K562 (cell line): ENCODE measurements at regions not wholly inside any gene's neighbourhood (a gene's known extent, or its start where the extent isn't known, plus 50 kb on each side); places are given as distances from the start of the nearest gene placed in this dataset.

ENCODE experiments used
- ARNT ChIP-seq, 2 experiments: fragments of 450-650 bp; IDR thresholded peaks; 2 replicates each; pipeline ENCODE4 v1.6.1; 2016; ENCODE audit warnings: mild to moderate bottlenecking in 1 of 2
- CAMTA2 ChIP-seq: fragments of 250-450 bp; sonication (Bioruptor Pico); conservative IDR thresholded peaks from 2 replicates; pipeline ENCODE4 v1.5.1; 2022
- CREB1 ChIP-seq, 2 experiments: sonication (generic) in 1 of 2; formaldehyde crosslinking in 1 of 2; IDR thresholded peaks; 2 replicates each; pipeline versions ENCODE4 v1.6.1 to v1.8.0; 2012 to 2022; ENCODE audit warnings: inconsistent platforms in 1 of 2, mild to moderate bottlenecking in 1 of 2, missing genetic modification reagents in 1 of 2, moderate library complexity in 1 of 2
- EHMT2 ChIP-seq: fragments of 450-650 bp; IDR thresholded peaks from 2 replicates; pipeline ENCODE4 v1.6.1; 2018; ENCODE audit warnings: antibody characterized with exemption
- ESRRA ChIP-seq: fragments of 450-650 bp; IDR thresholded peaks from 2 replicates; pipeline ENCODE4 v1.6.1; 2014; ENCODE audit warnings: low read depth, mild to moderate bottlenecking, moderate library complexity, borderline replicate concordance
- FUS ChIP-seq: fragments of 200-400 bp; formaldehyde crosslinking; optimal IDR thresholded peaks from 2 replicates; pipeline ENCODE3; 2017; ENCODE audit warnings: low read depth, low read length
- KHSRP ChIP-seq: fragments of 450-650 bp; IDR thresholded peaks from 2 replicates; pipeline ENCODE4 v1.6.1; 2017
- LARP7 ChIP-seq: fragments of 450-650 bp; IDR thresholded peaks from 2 replicates; pipeline ENCODE4 v1.6.1; 2016
- PHF21A ChIP-seq: fragments of 450-650 bp; IDR thresholded peaks from 2 replicates; pipeline ENCODE4 v1.6.1; 2017; ENCODE audit warnings: low read depth, borderline replicate concordance
- POLR2H ChIP-seq: IDR thresholded peaks from 2 replicates; pipeline ENCODE4 v1.6.1; 2016; ENCODE audit warnings: missing genetic modification characterization, low read depth, mild to moderate bottlenecking, control low read depth, missing compliant biosample characterization, moderate library complexity
- RBBP5 ChIP-seq: fragments of 200-600 bp; sonication (generic); IDR thresholded peaks from 2 replicates; pipeline ENCODE4 v1.6.1; 2012; ENCODE audit warnings: borderline replicate concordance, mild to moderate bottlenecking, low read length, control low read depth, inconsistent platforms; ENCODE audit not compliant: insufficient read depth, poor library complexity, severe bottlenecking
- RCOR1 ChIP-seq, 2 experiments: IDR thresholded peaks; 2 replicates each; pipeline ENCODE4 v1.6.1; 2012; ENCODE audit warnings: low read depth in 2 of 2, low read length in 2 of 2, borderline replicate concordance in 1 of 2, improper control_type of control experiment in 1 of 2
- SRSF9 ChIP-seq: fragments of 200-400 bp; formaldehyde crosslinking; IDR thresholded peaks from 2 replicates; pipeline ENCODE4 v1.6.1; 2017; ENCODE audit warnings: low read depth, low read length, borderline replicate concordance
- TCF7L2 ChIP-seq: fragments of 150-350 bp; IDR thresholded peaks from 2 replicates; pipeline ENCODE4 v1.6.1; 2016; ENCODE audit warnings: low read depth, mild to moderate bottlenecking, low read length, moderate library complexity
- ZNF282 ChIP-seq: sonication (generic); formaldehyde crosslinking; IDR thresholded peaks from 2 replicates; pipeline ENCODE4 v1.8.1; 2023; ENCODE audit warnings: missing genetic modification reagents
- ZNF436 ChIP-seq: fragments of 250-450, 450-650 bp; sonication (Bioruptor Pico); formaldehyde crosslinking; IDR thresholded peaks from 2 replicates; pipeline ENCODE4 v1.7.0; 2020; ENCODE audit warnings: mild to moderate bottlenecking
- ZNF766 ChIP-seq: fragments of 200-800 bp; sonication (Bioruptor generic); conservative IDR thresholded peaks from 2 replicates; pipeline ENCODE4 v1.6.1; 2016; ENCODE audit warnings: missing genetic modification characterization, missing compliant biosample characterization
- TF ChIP-seq, protein P1 (sequence below), 2 experiments: fragments of 450-650 bp in 1 of 2; IDR thresholded peaks; 2 replicates each; pipeline ENCODE4 v1.6.1; 2011 to 2017; ENCODE audit warnings: low read depth in 2 of 2, antibody characterized with exemption in 1 of 2, borderline replicate concordance in 1 of 2, low read length in 1 of 2, mild to moderate bottlenecking in 1 of 2, mixed read lengths in 1 of 2; ENCODE audit not compliant: control insufficient read depth in 1 of 2
- TF ChIP-seq, protein P2 (sequence below): fragments of 250-450 bp; sonication (Bioruptor Pico); IDR thresholded peaks from 2 replicates; pipeline ENCODE4 v1.8.0; 2022; ENCODE audit warnings: moderate library complexity, mild to moderate bottlenecking, inconsistent platforms
- TF ChIP-seq, protein P3 (sequence below): fragments of 450-650 bp; formaldehyde crosslinking; IDR thresholded peaks from 2 replicates; pipeline ENCODE4 v1.4.0; 2020; ENCODE audit warnings: mild to moderate bottlenecking
- TF ChIP-seq, protein P4 (sequence below): fragments of 450-650 bp; IDR thresholded peaks from 2 replicates; pipeline ENCODE4 v1.6.1; 2016; ENCODE audit warnings: mild to moderate bottlenecking

DNA sequence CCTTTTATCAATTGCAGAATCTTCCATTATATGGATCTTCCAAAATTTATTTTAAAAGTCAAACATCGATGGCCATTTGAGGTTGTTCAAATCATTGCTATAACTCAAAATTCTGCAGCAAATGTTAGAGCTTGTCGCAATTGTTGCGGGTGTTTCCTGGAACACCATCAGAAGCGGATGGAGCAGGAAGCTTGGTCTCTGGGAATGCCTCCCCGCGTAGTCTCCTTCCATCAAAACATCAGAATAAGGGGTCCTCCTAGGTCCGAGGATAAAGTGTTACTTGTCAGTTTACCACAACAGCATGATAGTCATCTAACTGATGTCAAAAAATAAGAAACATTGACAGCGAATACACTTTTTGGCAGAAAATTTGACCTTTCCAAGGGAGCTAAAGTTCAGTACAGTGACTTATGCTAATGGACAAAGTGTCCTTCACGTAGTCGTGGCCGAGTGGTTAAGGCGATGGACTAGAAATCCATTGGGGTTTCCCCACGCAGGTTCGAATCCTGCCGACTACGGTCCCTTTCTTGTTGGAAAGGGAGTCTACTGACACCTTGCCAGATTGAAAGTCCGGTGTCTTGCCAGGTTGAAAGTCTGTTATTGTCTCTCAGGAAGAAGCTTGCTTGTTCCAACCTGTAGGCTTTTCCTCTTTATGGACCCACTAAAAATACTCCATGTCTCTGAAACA lies 59.0 kb upstream of the ZNF184 start (continued):
- peak; percentile 67; the same call in 1 of the 2 replicates for TF ChIP-seq PHF21A
- peak; percentile 98 for TF ChIP-seq ESRRA
- TF ChIP-seq TCF7L2, result no peak
- peak; percentile 99 for TF ChIP-seq POLR2H (tag)
- no peak for TF ChIP-seq SRSF9
- no peak for TF ChIP-seq CAMTA2 (CRISPR knock-in tag)
- TF ChIP-seq ZNF282, result no peak
- no peak for TF ChIP-seq LARP7
- no peak for TF ChIP-seq FUS
- peak in 1 of 2 experiments; percentile 85; a peak in 1 of 4 replicates for TF ChIP-seq RCOR1 (IDR thresholded peaks at IDR 0.05; ENCODE audit: borderline replicate concordance in 1 of 2, low read depth in 2 of 2, low read length in 2 of 2)
- TF ChIP-seq ZNF436, result no peak
- TF ChIP-seq, protein P1, sequence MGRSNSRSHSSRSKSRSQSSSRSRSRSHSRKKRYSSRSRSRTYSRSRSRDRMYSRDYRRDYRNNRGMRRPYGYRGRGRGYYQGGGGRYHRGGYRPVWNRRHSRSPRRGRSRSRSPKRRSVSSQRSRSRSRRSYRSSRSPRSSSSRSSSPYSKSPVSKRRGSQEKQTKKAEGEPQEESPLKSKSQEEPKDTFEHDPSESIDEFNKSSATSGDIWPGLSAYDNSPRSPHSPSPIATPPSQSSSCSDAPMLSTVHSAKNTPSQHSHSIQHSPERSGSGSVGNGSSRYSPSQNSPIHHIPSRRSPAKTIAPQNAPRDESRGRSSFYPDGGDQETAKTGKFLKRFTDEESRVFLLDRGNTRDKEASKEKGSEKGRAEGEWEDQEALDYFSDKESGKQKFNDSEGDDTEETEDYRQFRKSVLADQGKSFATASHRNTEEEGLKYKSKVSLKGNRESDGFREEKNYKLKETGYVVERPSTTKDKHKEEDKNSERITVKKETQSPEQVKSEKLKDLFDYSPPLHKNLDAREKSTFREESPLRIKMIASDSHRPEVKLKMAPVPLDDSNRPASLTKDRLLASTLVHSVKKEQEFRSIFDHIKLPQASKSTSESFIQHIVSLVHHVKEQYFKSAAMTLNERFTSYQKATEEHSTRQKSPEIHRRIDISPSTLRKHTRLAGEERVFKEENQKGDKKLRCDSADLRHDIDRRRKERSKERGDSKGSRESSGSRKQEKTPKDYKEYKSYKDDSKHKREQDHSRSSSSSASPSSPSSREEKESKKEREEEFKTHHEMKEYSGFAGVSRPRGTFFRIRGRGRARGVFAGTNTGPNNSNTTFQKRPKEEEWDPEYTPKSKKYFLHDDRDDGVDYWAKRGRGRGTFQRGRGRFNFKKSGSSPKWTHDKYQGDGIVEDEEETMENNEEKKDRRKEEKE (IDR thresholded peaks at IDR 0.05; ENCODE audit: borderline replicate concordance in 1 of 2, control insufficient read depth in 1 of 2, low read depth in 2 of 2, low read length in 1 of 2), result 0 out of 4 replicates have a peak, but pooled peaks of 1 of the 2 experiments have one; percentile 66
- TF ChIP-seq ARNT (IDR thresholded peaks at IDR 0.05), result peak in 1 of 2 experiments; percentile 64; a peak in 1 of 4 replicates
- peak; percentile 58; the same call in 1 of the 2 replicates for TF ChIP-seq ZNF766
- no peak for TF ChIP-seq RBBP5
- TF ChIP-seq EHMT2, result peak; percentile 57; the same call in 1 of the 2 replicates
- TF ChIP-seq CREB1 (IDR thresholded peaks at IDR 0.05), result peak; percentile 19; the same call in 1 of the 2 replicates
- no peak for TF ChIP-seq CREB1 (CRISPR knock-in tag; IDR thresholded peaks at IDR 0.05)
- TF ChIP-seq, protein P2, sequence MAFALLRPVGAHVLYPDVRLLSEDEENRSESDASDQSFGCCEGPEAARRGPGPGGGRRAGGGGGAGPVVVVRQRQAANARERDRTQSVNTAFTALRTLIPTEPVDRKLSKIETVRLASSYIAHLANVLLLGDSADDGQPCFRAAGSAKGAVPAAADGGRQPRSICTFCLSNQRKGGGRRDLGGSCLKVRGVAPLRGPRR (CRISPR knock-in tag), result no peak
- TF ChIP-seq, protein P3, sequence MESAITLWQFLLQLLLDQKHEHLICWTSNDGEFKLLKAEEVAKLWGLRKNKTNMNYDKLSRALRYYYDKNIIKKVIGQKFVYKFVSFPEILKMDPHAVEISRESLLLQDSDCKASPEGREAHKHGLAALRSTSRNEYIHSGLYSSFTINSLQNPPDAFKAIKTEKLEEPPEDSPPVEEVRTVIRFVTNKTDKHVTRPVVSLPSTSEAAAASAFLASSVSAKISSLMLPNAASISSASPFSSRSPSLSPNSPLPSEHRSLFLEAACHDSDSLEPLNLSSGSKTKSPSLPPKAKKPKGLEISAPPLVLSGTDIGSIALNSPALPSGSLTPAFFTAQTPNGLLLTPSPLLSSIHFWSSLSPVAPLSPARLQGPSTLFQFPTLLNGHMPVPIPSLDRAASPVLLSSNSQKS, result no peak
- no peak for TF ChIP-seq KHSRP
- TF ChIP-seq, protein P4, sequence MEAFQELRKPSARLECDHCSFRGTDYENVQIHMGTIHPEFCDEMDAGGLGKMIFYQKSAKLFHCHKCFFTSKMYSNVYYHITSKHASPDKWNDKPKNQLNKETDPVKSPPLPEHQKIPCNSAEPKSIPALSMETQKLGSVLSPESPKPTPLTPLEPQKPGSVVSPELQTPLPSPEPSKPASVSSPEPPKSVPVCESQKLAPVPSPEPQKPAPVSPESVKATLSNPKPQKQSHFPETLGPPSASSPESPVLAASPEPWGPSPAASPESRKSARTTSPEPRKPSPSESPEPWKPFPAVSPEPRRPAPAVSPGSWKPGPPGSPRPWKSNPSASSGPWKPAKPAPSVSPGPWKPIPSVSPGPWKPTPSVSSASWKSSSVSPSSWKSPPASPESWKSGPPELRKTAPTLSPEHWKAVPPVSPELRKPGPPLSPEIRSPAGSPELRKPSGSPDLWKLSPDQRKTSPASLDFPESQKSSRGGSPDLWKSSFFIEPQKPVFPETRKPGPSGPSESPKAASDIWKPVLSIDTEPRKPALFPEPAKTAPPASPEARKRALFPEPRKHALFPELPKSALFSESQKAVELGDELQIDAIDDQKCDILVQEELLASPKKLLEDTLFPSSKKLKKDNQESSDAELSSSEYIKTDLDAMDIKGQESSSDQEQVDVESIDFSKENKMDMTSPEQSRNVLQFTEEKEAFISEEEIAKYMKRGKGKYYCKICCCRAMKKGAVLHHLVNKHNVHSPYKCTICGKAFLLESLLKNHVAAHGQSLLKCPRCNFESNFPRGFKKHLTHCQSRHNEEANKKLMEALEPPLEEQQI, result peak; percentile 52; the same call in 1 of the 2 replicates
